Neural progenitor cell (in vitro differentiated cells): ENCODE measurements at regions not wholly inside any gene's neighbourhood (a gene's known extent, or its start where the extent isn't known, plus 50 kb on each side); places are given as distances from the start of the nearest gene placed in this dataset.
"Not testable (repeated sequence)": the region's sequence is repeated elsewhere in the genome, so short reads cannot be mapped to it uniquely, and the experiment has no call there.

Experiments
- CTCF ChIP-seq: fragments of 200-600 bp; sonication (generic); IDR thresholded peaks from 2 replicates; pipeline ENCODE4 v1.5.1; 2017; ENCODE audit warnings: antibody characterized with exemption, mild to moderate bottlenecking
- EZH2 ChIP-seq: fragments of 200-600 bp; sonication (generic); IDR thresholded peaks from 2 replicates; pipeline ENCODE4 v1.6.1; 2017; ENCODE audit warnings: antibody characterized with exemption, mild to moderate bottlenecking, moderate library complexity
- EZH2phosphoT487 ChIP-seq: fragments of 200-600 bp; sonication (generic); IDR thresholded peaks from 2 replicates; pipeline ENCODE4 v1.6.1; 2017; ENCODE audit warnings: antibody characterized with exemption

GRCh38 chr3:75393288-75393694 is 270.8 kb upstream of the FRG2C start:
- TF ChIP-seq CTCF, EZH2, EZH2phosphoT487: not testable (repeated sequence)
